IPS-11a (cell line): ENCODE measurements at regions not wholly inside any gene's neighbourhood (a gene's known extent, or its start where the extent isn't known, plus 50 kb on each side); places are given as distances from the start of the nearest gene placed in this dataset.

Experiments
- H3K4me3 ChIP-seq: one replicate; pipeline ENCODE4 v1.5.1; 2013; ENCODE audit warnings: low read depth, low read length, control low read depth

- no peak overlapping the region for H3K4me3 ChIP-seq
Measured at GRCh38 chr4:34619531-34620162, 1624.7 kb downstream of the ARAP2 start.

- H3K4me3 ChIP-seq, result no peak overlapping the region
Measured at GRCh38 chr4:34628471-34628870, 1615.8 kb downstream of the ARAP2 start.

GRCh38 chr4:34629451-34629850 is 1614.9 kb downstream of the ARAP2 start:
- H3K4me3 ChIP-seq, result no peak overlapping the region

GRCh38 chr4:34633241-34633640 is 1611.1 kb downstream of the ARAP2 start:
- no peak overlapping the region for H3K4me3 ChIP-seq

GRCh38 chr4:34636623-34637022 is 1607.7 kb downstream of the ARAP2 start:
- no peak overlapping the region for H3K4me3 ChIP-seq

GRCh38 chr4:34643476-34643875 is 1600.8 kb downstream of the ARAP2 start:
- no peak overlapping the region for H3K4me3 ChIP-seq

- no peak overlapping the region for H3K4me3 ChIP-seq
Measured at GRCh38 chr4:34644579-34645115, 1599.7 kb downstream of the ARAP2 start.

GRCh38 chr4:34649716-34650115 is 1594.6 kb downstream of the ARAP2 start:
- H3K4me3 ChIP-seq, result no peak overlapping the region

- no peak overlapping the region for H3K4me3 ChIP-seq
Measured at GRCh38 chr4:34664051-34664450, 1580.3 kb downstream of the ARAP2 start.

GRCh38 chr4:34676400-34676799 is 1567.9 kb downstream of the ARAP2 start:
- H3K4me3 ChIP-seq, result no peak overlapping the region

GRCh38 chr4:34678431-34678830 is 1565.9 kb downstream of the ARAP2 start:
- no peak overlapping the region for H3K4me3 ChIP-seq

- no peak overlapping the region for H3K4me3 ChIP-seq
Measured at GRCh38 chr4:34679228-34679627, 1565.1 kb downstream of the ARAP2 start.

- H3K4me3 ChIP-seq, result no peak overlapping the region
Measured at GRCh38 chr4:34709564-34709963, 1534.8 kb downstream of the ARAP2 start.

GRCh38 chr4:34718576-34719245 is 1525.6 kb downstream of the ARAP2 start:
- H3K4me3 ChIP-seq, result no peak overlapping the region

GRCh38 chr4:34720571-34720970 is 1523.7 kb downstream of the ARAP2 start:
- no peak overlapping the region for H3K4me3 ChIP-seq

- H3K4me3 ChIP-seq, result no peak overlapping the region
Measured at GRCh38 chr4:34721835-34722234, 1522.5 kb downstream of the ARAP2 start.

GRCh38 chr4:34723605-34724004 is 1520.7 kb downstream of the ARAP2 start:
- no peak overlapping the region for H3K4me3 ChIP-seq

- no peak overlapping the region for H3K4me3 ChIP-seq
Measured at GRCh38 chr4:34724491-34724890, 1519.8 kb downstream of the ARAP2 start.

GRCh38 chr4:34731070-34731469 is 1513.2 kb downstream of the ARAP2 start:
- H3K4me3 ChIP-seq, result no peak overlapping the region

GRCh38 chr4:34732176-34732950 is 1512.0 kb downstream of the ARAP2 start:
- no peak overlapping the region for H3K4me3 ChIP-seq

GRCh38 chr4:34733185-34733941 is 1511.0 kb downstream of the ARAP2 start:
- H3K4me3 ChIP-seq, result no peak overlapping the region
